Spleen (tissue), 7 donors: ENCODE measurements at regions not wholly inside any gene's neighbourhood (a gene's known extent, or its start where the extent isn't known, plus 50 kb on each side); places are given as distances from the start of the nearest gene placed in this dataset.

Experiments
- CTCF ChIP-seq, 11 experiments: fragments of 200-600 bp in 7 of 11; fragments of 450-650 bp in 4 of 11; sonication (generic) in 4 of 11; IDR thresholded peaks in 8 of 11; conservative IDR thresholded peaks in 3 of 11; 1 replicate in 7 of 11; 2 replicates in 4 of 11; pipeline versions ENCODE4 v1.4.0 to v1.8.0; 2016 to 2021; ENCODE audit warnings: antibody characterized with exemption in 11 of 11, inconsistent platforms in 4 of 11, mild to moderate bottlenecking in 1 of 11
- POLR2A ChIP-seq, 3 donors: fragments of 450-650 bp; IDR thresholded peaks; one replicate each; pipeline ENCODE4 v1.5.1; 2017; ENCODE audit warnings: antibody characterized with exemption in 3 of 3, mild to moderate bottlenecking in 1 of 3
- donor health status: DM: no; HTN: no; CAD: no; lungs with moderate emphysema.
- donor health status: DM: no; HTN: no; CAD: no.
- donor health status: DM: no; HTN: no; CAD: no.

- TF ChIP-seq CTCF (IDR thresholded peaks at IDR 0.05 in 8 of 11, conservative IDR thresholded peaks at IDR 0.05 in 3 of 11) (no peak), POLR2A (IDR thresholded peaks at IDR 0.05) (no peak)
Measured at GRCh38 chr2:156170929-156171328, 161.6 kb downstream of the NR4A2 start.
